Mucosa of stomach (tissue), 1 donor: ENCODE measurements at regions not wholly inside any gene's neighbourhood (a gene's known extent, or its start where the extent isn't known, plus 50 kb on each side); places are given as distances from the start of the nearest gene placed in this dataset.

ENCODE experiments used
- H3K27me3 ChIP-seq: one replicate; pipeline ENCODE4 v1.7.0; 2013; ENCODE audit warnings: mild to moderate bottlenecking, low read length; ENCODE audit not compliant: control insufficient read depth, insufficient read depth
- H3K36me3 ChIP-seq: one replicate; pipeline ENCODE4 v1.7.0; 2013; ENCODE audit warnings: low read length; ENCODE audit not compliant: control insufficient read depth, insufficient read depth
- H3K4me1 ChIP-seq: one replicate; pipeline ENCODE4 v1.7.0; 2013; ENCODE audit warnings: mild to moderate bottlenecking, low read length; ENCODE audit not compliant: control insufficient read depth, insufficient read depth
- H3K4me3 ChIP-seq: one replicate; pipeline ENCODE4 v1.7.0; 2013; ENCODE audit warnings: low read length
- H3K9ac ChIP-seq: one replicate; pipeline ENCODE4 v1.7.0; 2013; ENCODE audit warnings: mild to moderate bottlenecking, low read length, moderate library complexity
- H3K9me3 ChIP-seq: one replicate; pipeline ENCODE4 v1.7.0; 2013; ENCODE audit warnings: mild to moderate bottlenecking, low read length, moderate library complexity; ENCODE audit not compliant: control insufficient read depth
- donor health status: Pancreatic carcinoma.

GRCh38 chr4:175871774-175872405, 59.8 kb upstream of the GPM6A start:
- no peaks in the 10 kb centered on the region for H3K4me1 ChIP-seq
- no peak overlapping the region for H3K9ac ChIP-seq
- H3K36me3 ChIP-seq, result no peaks in the 10 kb centered on the region
- H3K27me3 ChIP-seq, result no peaks in the 10 kb centered on the region
- no peak overlapping the region for H3K4me3 ChIP-seq
- H3K9me3 ChIP-seq, result no peaks in the 10 kb centered on the region

GRCh38 chr4:175873707-175874106, 61.6 kb upstream of the GPM6A start:
- H3K4me3 ChIP-seq, result no peak overlapping the region
- no peak overlapping the region for H3K9ac ChIP-seq
- H3K4me1 ChIP-seq, result no peaks in the 10 kb centered on the region
- H3K27me3 ChIP-seq, result no peaks in the 10 kb centered on the region
- H3K9me3 ChIP-seq, result no peaks in the 10 kb centered on the region
- no peaks in the 10 kb centered on the region for H3K36me3 ChIP-seq

GRCh38 chr4:175874306-175874705, 62.2 kb upstream of the GPM6A start:
- no peaks in the 10 kb centered on the region for H3K4me1 ChIP-seq
- no peaks in the 10 kb centered on the region for H3K9me3 ChIP-seq
- no peak overlapping the region for H3K9ac ChIP-seq
- H3K27me3 ChIP-seq, result no peaks in the 10 kb centered on the region
- H3K36me3 ChIP-seq, result no peaks in the 10 kb centered on the region
- no peak overlapping the region for H3K4me3 ChIP-seq

GRCh38 chr4:175875993-175876771, 64.1 kb upstream of the GPM6A start:
- Histone ChIP-seq H3K36me3 (no peaks in the 10 kb centered on the region), H3K9ac (no peak overlapping the region)

GRCh38 chr4:175882891-175883290, 70.8 kb upstream of the GPM6A start:
- no peak overlapping the region for H3K9ac ChIP-seq
- no peak overlapping the region for H3K4me3 ChIP-seq
- no peaks in the 10 kb centered on the region for H3K4me1 ChIP-seq
- no peaks in the 10 kb centered on the region for H3K36me3 ChIP-seq
- no peaks in the 10 kb centered on the region for H3K27me3 ChIP-seq
- H3K9me3 ChIP-seq, result no peaks in the 10 kb centered on the region

More at GRCh38 chr4:175875993-175876771, 64.1 kb upstream of the GPM6A start:
- Histone ChIP-seq H3K4me3 (no peak overlapping the region), H3K4me1 (no peaks in the 10 kb centered on the region), H3K9me3 (no peaks in the 10 kb centered on the region), H3K27me3 (no peaks in the 10 kb centered on the region)

- Histone ChIP-seq H3K27me3 (no peaks in the 10 kb centered on the region), H3K9me3 (no peaks in the 10 kb centered on the region), H3K4me1 (no peaks in the 10 kb centered on the region), H3K36me3 (no peaks in the 10 kb centered on the region), H3K4me3 (no peak overlapping the region), H3K9ac (no peak overlapping the region)
Observed at GRCh38 chr4:175884048-175884447, 72.0 kb upstream of the GPM6A start.

GRCh38 chr4:175891231-175891630, 79.2 kb upstream of the GPM6A start:
- no peak overlapping the region for H3K4me3 ChIP-seq
- H3K36me3 ChIP-seq, result no peaks in the 10 kb centered on the region
- no peaks in the 10 kb centered on the region for H3K27me3 ChIP-seq
- no peaks in the 10 kb centered on the region for H3K4me1 ChIP-seq
- no peak overlapping the region for H3K9ac ChIP-seq
- H3K9me3 ChIP-seq, result no peaks in the 10 kb centered on the region

- Histone ChIP-seq H3K4me3 (no peak overlapping the region), H3K27me3 (no peaks in the 10 kb centered on the region), H3K4me1 (no peaks in the 10 kb centered on the region), H3K36me3 (no peaks in the 10 kb centered on the region), H3K9me3 (no peaks in the 10 kb centered on the region), H3K9ac (no peak overlapping the region)
Observed at GRCh38 chr4:175891851-175892250, 79.8 kb upstream of the GPM6A start.

GRCh38 chr4:175905925-175906324, 93.9 kb upstream of the GPM6A start:
- H3K9me3 ChIP-seq, result no peaks in the 10 kb centered on the region
- no peak overlapping the region for H3K4me3 ChIP-seq
- H3K9ac ChIP-seq, result no peak overlapping the region
- H3K27me3 ChIP-seq, result no peaks in the 10 kb centered on the region
- no peaks in the 10 kb centered on the region for H3K4me1 ChIP-seq
- H3K36me3 ChIP-seq, result no peaks in the 10 kb centered on the region

- Histone ChIP-seq H3K4me1 (no peaks in the 10 kb centered on the region), H3K4me3 (no peak overlapping the region), H3K9me3 (no peaks in the 10 kb centered on the region), H3K9ac (no peak overlapping the region), H3K36me3 (no peaks in the 10 kb centered on the region), H3K27me3 (no peaks in the 10 kb centered on the region)
Observed at GRCh38 chr4:175906384-175906783, 94.3 kb upstream of the GPM6A start.

- no peaks in the 10 kb centered on the region for H3K36me3 ChIP-seq
- H3K4me3 ChIP-seq, result no peak overlapping the region
Observed at GRCh38 chr4:175910700-175911099, 98.6 kb upstream of the GPM6A start.

GRCh38 chr4:175916626-175917351, 104.7 kb upstream of the GPM6A start:
- Histone ChIP-seq H3K4me1 (no peaks in the 10 kb centered on the region), H3K9ac (no peak overlapping the region), H3K27me3 (no peaks in the 10 kb centered on the region), H3K9me3 (no peaks in the 10 kb centered on the region), H3K4me3 (no peak overlapping the region), H3K36me3 (no peaks in the 10 kb centered on the region)

More at GRCh38 chr4:175910700-175911099, 98.6 kb upstream of the GPM6A start:
- Histone ChIP-seq H3K9ac (no peak overlapping the region), H3K27me3 (no peaks in the 10 kb centered on the region), H3K4me1 (no peaks in the 10 kb centered on the region), H3K9me3 (no peaks in the 10 kb centered on the region)
